ENCODE measurements at regions not wholly inside any gene's neighbourhood (a gene's known extent, or its start where the extent isn't known, plus 50 kb on each side); places are given as distances from the start of the nearest gene placed in this dataset.

GRCh38 chr6:126767711-126768110, 350.8 kb upstream of the RSPO3 start:
- TF ChIP-seq POLR2A (IDR thresholded peaks at IDR 0.05) (no peak), CTCF (IDR thresholded peaks at IDR 0.05) (no peak)
- Histone ChIP-seq H3K4me3 (no peak overlapping the region), H3K9me3 (no peaks in the 10 kb centered on the region), H3K27ac (no peak overlapping the region), H3K36me3 (no peaks in the 10 kb centered on the region), H3K4me1 (no peaks in the 10 kb centered on the region), H3K27me3 (no peaks in the 10 kb centered on the region)
- DNase-seq = no peak

- Histone ChIP-seq H3K27ac (no peak overlapping the region), H3K4me1 (no peaks in the 10 kb centered on the region), H3K36me3 (no peaks in the 10 kb centered on the region), H3K9me3 (no peaks in the 10 kb centered on the region), H3K27me3 (no peaks in the 10 kb centered on the region), H3K4me3 (no peak overlapping the region)
- TF ChIP-seq POLR2A (IDR thresholded peaks at IDR 0.05) (no peak), CTCF (IDR thresholded peaks at IDR 0.05) (no peak)
- DNase-seq = no peak
Observed at GRCh38 chr6:126770176-126770575, 348.3 kb upstream of the RSPO3 start.

- no peaks in the 10 kb centered on the region for H3K9me3 ChIP-seq
- TF ChIP-seq POLR2A (IDR thresholded peaks at IDR 0.05) (no peak), CTCF (IDR thresholded peaks at IDR 0.05) (no peak)
- H3K4me1 ChIP-seq = no peaks in the 10 kb centered on the region
- no peak for DNase-seq
- H3K36me3 ChIP-seq = no peaks in the 10 kb centered on the region
- H3K27ac ChIP-seq = no peak overlapping the region
- H3K4me3 ChIP-seq = no peak overlapping the region
- no peaks in the 10 kb centered on the region for H3K27me3 ChIP-seq
Observed at GRCh38 chr6:126773112-126773805, 345.2 kb upstream of the RSPO3 start.

- Histone ChIP-seq H3K27ac (no peak overlapping the region), H3K4me1 (no peaks in the 10 kb centered on the region), H3K36me3 (no peaks in the 10 kb centered on the region), H3K9me3 (no peaks in the 10 kb centered on the region), H3K27me3 (no peaks in the 10 kb centered on the region), H3K4me3 (no peak overlapping the region)
- DNase-seq = no peak
- TF ChIP-seq CTCF (IDR thresholded peaks at IDR 0.05) (no peak), POLR2A (IDR thresholded peaks at IDR 0.05) (no peak)
Observed at GRCh38 chr6:126779331-126779730, 339.1 kb upstream of the RSPO3 start.

- DNase-seq = no peak
- H3K36me3 ChIP-seq = no peaks in the 10 kb centered on the region
- no peaks in the 10 kb centered on the region for H3K9me3 ChIP-seq
- TF ChIP-seq POLR2A (IDR thresholded peaks at IDR 0.05) = no peak
- no peak for TF ChIP-seq CTCF (IDR thresholded peaks at IDR 0.05)
- H3K4me3 ChIP-seq = no peak overlapping the region
- H3K27me3 ChIP-seq = no peaks in the 10 kb centered on the region
- no peak overlapping the region for H3K27ac ChIP-seq
- no peaks in the 10 kb centered on the region for H3K4me1 ChIP-seq
Observed at GRCh38 chr6:126781582-126781981, 336.9 kb upstream of the RSPO3 start.
